PC-9 (cell line): ENCODE measurements at regions not wholly inside any gene's neighbourhood (a gene's known extent, or its start where the extent isn't known, plus 50 kb on each side); places are given as distances from the start of the nearest gene placed in this dataset.

Source experiments
- CTCF ChIP-seq: fragments of 200-600 bp; sonication (generic); conservative IDR thresholded peaks from 2 replicates; pipeline ENCODE4 v1.6.1; 2017; ENCODE audit warnings: mixed run types, antibody characterized with exemption, mild to moderate bottlenecking, moderate library complexity
- EZH2 ChIP-seq: fragments of 200-600 bp; sonication (generic); IDR thresholded peaks from 2 replicates; pipeline ENCODE4 v1.8.0; 2017; ENCODE audit warnings: antibody characterized with exemption, low read depth

GRCh38 chr4:186936496-186937375 lies 213.1 kb upstream of the FAT1 start:
- peak; percentile 41; the same call in 1 of the 2 replicates for TF ChIP-seq CTCF
- TF ChIP-seq EZH2, result no peak
